Liver (tissue), 8 donors: ENCODE measurements at regions not wholly inside any gene's neighbourhood (a gene's known extent, or its start where the extent isn't known, plus 50 kb on each side); places are given as distances from the start of the nearest gene placed in this dataset.

Experiments used
- DNase-seq: peaks from one replicate; pipeline ENCODE4 v3.0.0-alpha.2; 2017; ENCODE audit warnings: low spot score
- H3K27ac ChIP-seq, 2 donors: one replicate each; pipeline ENCODE4 v1.7.0; 2013; ENCODE audit warnings: inconsistent platforms in 2 of 2, low read length in 2 of 2, control low read depth in 1 of 2, low read depth in 1 of 2, mild to moderate bottlenecking in 1 of 2
- H3K27me3 ChIP-seq, 4 donors: one replicate each; pipeline versions ENCODE4 v1.6.1 to v1.7.0; 2013; ENCODE audit warnings: low read length in 3 of 4, inconsistent platforms in 1 of 4, mild to moderate bottlenecking in 1 of 4, moderate library complexity in 1 of 4; ENCODE audit not compliant: control insufficient read depth in 4 of 4, insufficient read depth in 4 of 4
- H3K36me3 ChIP-seq, 4 donors: one replicate each; pipeline versions ENCODE4 v1.6.1 to v1.7.0; 2013; ENCODE audit warnings: low read length in 3 of 4, mild to moderate bottlenecking in 3 of 4, low read depth in 1 of 4, moderate library complexity in 1 of 4; ENCODE audit not compliant: control insufficient read depth in 4 of 4, insufficient read depth in 3 of 4
- H3K4me1 ChIP-seq, 4 donors: one replicate each; pipeline versions ENCODE4 v1.6.1 to v1.7.0; 2013; ENCODE audit warnings: low read length in 3 of 4, mild to moderate bottlenecking in 3 of 4, moderate library complexity in 1 of 4; ENCODE audit not compliant: control insufficient read depth in 4 of 4, insufficient read depth in 4 of 4
- H3K4me3 ChIP-seq, 3 donors: one replicate each; pipeline versions ENCODE4 v1.6.1 to v1.7.0; 2013; ENCODE audit warnings: low read length in 3 of 3, control low read depth in 1 of 3, low read depth in 1 of 3, mild to moderate bottlenecking in 1 of 3
- H3K9ac ChIP-seq, 2 donors: one replicate each; pipeline ENCODE4 v1.7.0; 2013; ENCODE audit warnings: low read length in 2 of 2, mild to moderate bottlenecking in 2 of 2, moderate library complexity in 2 of 2, control low read depth in 1 of 2, low read depth in 1 of 2
- H3K9me3 ChIP-seq, 4 donors: one replicate each; pipeline versions ENCODE4 v1.6.1 to v1.7.0; 2013; ENCODE audit warnings: low read length in 3 of 4; ENCODE audit not compliant: control insufficient read depth in 4 of 4
- EGR1 ChIP-seq, 2 donors: IDR thresholded peaks; 2 replicates each; pipeline ENCODE4 v1.6.1; 2016 to 2018; ENCODE audit warnings: antibody characterized with exemption in 2 of 2, low read depth in 2 of 2
- FOXA1 ChIP-seq: IDR thresholded peaks from 2 replicates; pipeline ENCODE4 v1.6.1; 2016; ENCODE audit warnings: antibody characterized with exemption
- FOXA2 ChIP-seq: IDR thresholded peaks from 2 replicates; pipeline ENCODE4 v1.6.1; 2016; ENCODE audit warnings: antibody characterized with exemption
- GABPA ChIP-seq, 2 donors: IDR thresholded peaks in 1 of 2; conservative IDR thresholded peaks in 1 of 2; 2 replicates each; pipeline ENCODE4 v1.6.1; 2016; ENCODE audit warnings: antibody characterized with exemption in 2 of 2, mild to moderate bottlenecking in 1 of 2, moderate library complexity in 1 of 2
- HNF4A ChIP-seq, 2 donors: conservative IDR thresholded peaks; 2 replicates each; pipeline ENCODE4 v1.6.1; 2016; ENCODE audit warnings: antibody characterized with exemption in 2 of 2, mild to moderate bottlenecking in 2 of 2
- HNF4G ChIP-seq: IDR thresholded peaks from 2 replicates; pipeline ENCODE4 v1.6.1; 2016; ENCODE audit warnings: antibody characterized with exemption
- JUND ChIP-seq, 2 donors: IDR thresholded peaks; 2 replicates each; pipeline ENCODE4 v1.6.1; 2016; ENCODE audit warnings: antibody characterized with exemption in 2 of 2
- NR2F2 ChIP-seq: IDR thresholded peaks from 2 replicates; pipeline ENCODE4 v1.6.1; 2016; ENCODE audit warnings: antibody characterized with exemption
- RAD21 ChIP-seq, 2 donors: IDR thresholded peaks; 2 replicates each; pipeline ENCODE4 v1.6.1; 2016; ENCODE audit warnings: antibody characterized with exemption in 2 of 2, mild to moderate bottlenecking in 2 of 2
- RXRA ChIP-seq, 2 donors: IDR thresholded peaks; 2 replicates each; pipeline ENCODE4 v1.6.1; 2017 to 2018; ENCODE audit warnings: antibody characterized with exemption in 2 of 2, mild to moderate bottlenecking in 1 of 2
- SP1 ChIP-seq: IDR thresholded peaks from 2 replicates; pipeline ENCODE4 v1.6.1; 2018; ENCODE audit warnings: antibody characterized with exemption, mild to moderate bottlenecking
- TAF1 ChIP-seq: conservative IDR thresholded peaks from 2 replicates; pipeline ENCODE4 v1.6.1; 2016; ENCODE audit warnings: antibody characterized with exemption, mild to moderate bottlenecking
- YY1 ChIP-seq: IDR thresholded peaks from 2 replicates; pipeline ENCODE4 v1.6.1; 2016; ENCODE audit warnings: antibody characterized with exemption, mild to moderate bottlenecking
- WGBS: extraction: QIAGEN DNeasy Blood & Tissue Kit; methylation state at CpG from one replicate; pipeline ENCODE4 v1.1.7; 2013; 5-methylcytosine and 5-hydroxymethylcytosine counted together
- TF ChIP-seq, protein P1 (sequence below): fragments of 150-350 bp; IDR thresholded peaks from 2 replicates; pipeline ENCODE4 v1.5.1; 2017; ENCODE audit warnings: improper control_type of control experiment, low read depth, low read length; ENCODE audit not compliant: missing input control
- TF ChIP-seq, protein P2 (sequence below): IDR thresholded peaks from 2 replicates; pipeline ENCODE4 v1.6.1; 2016; ENCODE audit warnings: antibody characterized with exemption, mild to moderate bottlenecking
- TF ChIP-seq, protein P3 (sequence below): IDR thresholded peaks from 2 replicates; pipeline ENCODE4 v1.6.1; 2016; ENCODE audit warnings: antibody characterized with exemption
- TF ChIP-seq, protein P4 (sequence below): IDR thresholded peaks from 2 replicates; pipeline ENCODE4 v1.6.1; 2016; ENCODE audit warnings: antibody characterized with exemption
- TF ChIP-seq, protein P5 (sequence below): IDR thresholded peaks from 2 replicates; pipeline ENCODE4 v1.6.1; 2016; ENCODE audit warnings: antibody characterized with exemption
- donor health status: healthy.
- donor health status: healthy.
- donor health status: healthy.
- donor health status: healthy.
- donor health status: healthy.

DNA sequence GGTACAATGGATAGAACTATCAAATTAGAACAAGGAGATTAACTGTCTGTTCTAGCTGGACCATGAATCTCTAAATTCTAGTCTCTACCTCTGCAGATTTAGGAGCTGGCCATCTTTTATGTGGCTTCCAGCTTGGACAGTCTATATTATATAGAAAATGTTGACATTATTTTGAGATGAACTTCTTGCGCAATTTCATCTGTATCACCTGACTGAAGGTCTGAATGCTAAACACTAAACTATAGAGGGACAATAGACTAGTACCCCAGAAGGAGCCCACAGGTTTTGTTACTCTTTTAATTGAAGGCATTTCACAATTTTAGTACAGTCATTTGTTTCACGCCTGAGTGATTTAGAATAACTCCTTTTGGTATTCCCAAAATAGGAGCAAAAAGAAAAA is 222.4 kb upstream of the ANKRD30A start:
- no peak for DNase-seq
- 89% methylated on average over 2 of the region's 2 CpGs for WGBS
- no peak overlapping the region for H3K4me3 ChIP-seq
- no peaks in the 10 kb centered on the region for H3K9me3 ChIP-seq
- no peak overlapping the region for H3K27ac ChIP-seq
- H3K9ac ChIP-seq = no peak overlapping the region
- TF ChIP-seq HNF4G (no peak), RXRA (IDR thresholded peaks at IDR 0.05) (no peak), GABPA (IDR thresholded peaks at IDR 0.05 in 1 of 2, conservative IDR thresholded peaks at IDR 0.05 in 1 of 2) (no peak), TAF1 (no peak), FOXA1 (no peak), HNF4A (conservative IDR thresholded peaks at IDR 0.05) (no peak), NR2F2 (no peak), EGR1 (IDR thresholded peaks at IDR 0.05; ENCODE audit: low read depth in 2 of 2) (no peak), JUND (IDR thresholded peaks at IDR 0.05) (no peak), RAD21 (IDR thresholded peaks at IDR 0.05) (no peak), YY1 (no peak), FOXA2 (no peak)
- TF ChIP-seq, protein P1, sequence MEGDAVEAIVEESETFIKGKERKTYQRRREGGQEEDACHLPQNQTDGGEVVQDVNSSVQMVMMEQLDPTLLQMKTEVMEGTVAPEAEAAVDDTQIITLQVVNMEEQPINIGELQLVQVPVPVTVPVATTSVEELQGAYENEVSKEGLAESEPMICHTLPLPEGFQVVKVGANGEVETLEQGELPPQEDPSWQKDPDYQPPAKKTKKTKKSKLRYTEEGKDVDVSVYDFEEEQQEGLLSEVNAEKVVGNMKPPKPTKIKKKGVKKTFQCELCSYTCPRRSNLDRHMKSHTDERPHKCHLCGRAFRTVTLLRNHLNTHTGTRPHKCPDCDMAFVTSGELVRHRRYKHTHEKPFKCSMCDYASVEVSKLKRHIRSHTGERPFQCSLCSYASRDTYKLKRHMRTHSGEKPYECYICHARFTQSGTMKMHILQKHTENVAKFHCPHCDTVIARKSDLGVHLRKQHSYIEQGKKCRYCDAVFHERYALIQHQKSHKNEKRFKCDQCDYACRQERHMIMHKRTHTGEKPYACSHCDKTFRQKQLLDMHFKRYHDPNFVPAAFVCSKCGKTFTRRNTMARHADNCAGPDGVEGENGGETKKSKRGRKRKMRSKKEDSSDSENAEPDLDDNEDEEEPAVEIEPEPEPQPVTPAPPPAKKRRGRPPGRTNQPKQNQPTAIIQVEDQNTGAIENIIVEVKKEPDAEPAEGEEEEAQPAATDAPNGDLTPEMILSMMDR = no peak
- TF ChIP-seq, protein P2, sequence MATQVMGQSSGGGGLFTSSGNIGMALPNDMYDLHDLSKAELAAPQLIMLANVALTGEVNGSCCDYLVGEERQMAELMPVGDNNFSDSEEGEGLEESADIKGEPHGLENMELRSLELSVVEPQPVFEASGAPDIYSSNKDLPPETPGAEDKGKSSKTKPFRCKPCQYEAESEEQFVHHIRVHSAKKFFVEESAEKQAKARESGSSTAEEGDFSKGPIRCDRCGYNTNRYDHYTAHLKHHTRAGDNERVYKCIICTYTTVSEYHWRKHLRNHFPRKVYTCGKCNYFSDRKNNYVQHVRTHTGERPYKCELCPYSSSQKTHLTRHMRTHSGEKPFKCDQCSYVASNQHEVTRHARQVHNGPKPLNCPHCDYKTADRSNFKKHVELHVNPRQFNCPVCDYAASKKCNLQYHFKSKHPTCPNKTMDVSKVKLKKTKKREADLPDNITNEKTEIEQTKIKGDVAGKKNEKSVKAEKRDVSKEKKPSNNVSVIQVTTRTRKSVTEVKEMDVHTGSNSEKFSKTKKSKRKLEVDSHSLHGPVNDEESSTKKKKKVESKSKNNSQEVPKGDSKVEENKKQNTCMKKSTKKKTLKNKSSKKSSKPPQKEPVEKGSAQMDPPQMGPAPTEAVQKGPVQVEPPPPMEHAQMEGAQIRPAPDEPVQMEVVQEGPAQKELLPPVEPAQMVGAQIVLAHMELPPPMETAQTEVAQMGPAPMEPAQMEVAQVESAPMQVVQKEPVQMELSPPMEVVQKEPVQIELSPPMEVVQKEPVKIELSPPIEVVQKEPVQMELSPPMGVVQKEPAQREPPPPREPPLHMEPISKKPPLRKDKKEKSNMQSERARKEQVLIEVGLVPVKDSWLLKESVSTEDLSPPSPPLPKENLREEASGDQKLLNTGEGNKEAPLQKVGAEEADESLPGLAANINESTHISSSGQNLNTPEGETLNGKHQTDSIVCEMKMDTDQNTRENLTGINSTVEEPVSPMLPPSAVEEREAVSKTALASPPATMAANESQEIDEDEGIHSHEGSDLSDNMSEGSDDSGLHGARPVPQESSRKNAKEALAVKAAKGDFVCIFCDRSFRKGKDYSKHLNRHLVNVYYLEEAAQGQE = no peak
- TF ChIP-seq, protein P3, sequence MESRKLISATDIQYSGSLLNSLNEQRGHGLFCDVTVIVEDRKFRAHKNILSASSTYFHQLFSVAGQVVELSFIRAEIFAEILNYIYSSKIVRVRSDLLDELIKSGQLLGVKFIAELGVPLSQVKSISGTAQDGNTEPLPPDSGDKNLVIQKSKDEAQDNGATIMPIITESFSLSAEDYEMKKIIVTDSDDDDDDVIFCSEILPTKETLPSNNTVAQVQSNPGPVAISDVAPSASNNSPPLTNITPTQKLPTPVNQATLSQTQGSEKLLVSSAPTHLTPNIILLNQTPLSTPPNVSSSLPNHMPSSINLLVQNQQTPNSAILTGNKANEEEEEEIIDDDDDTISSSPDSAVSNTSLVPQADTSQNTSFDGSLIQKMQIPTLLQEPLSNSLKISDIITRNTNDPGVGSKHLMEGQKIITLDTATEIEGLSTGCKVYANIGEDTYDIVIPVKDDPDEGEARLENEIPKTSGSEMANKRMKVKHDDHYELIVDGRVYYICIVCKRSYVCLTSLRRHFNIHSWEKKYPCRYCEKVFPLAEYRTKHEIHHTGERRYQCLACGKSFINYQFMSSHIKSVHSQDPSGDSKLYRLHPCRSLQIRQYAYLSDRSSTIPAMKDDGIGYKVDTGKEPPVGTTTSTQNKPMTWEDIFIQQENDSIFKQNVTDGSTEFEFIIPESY = no peak
- TF ChIP-seq, protein P4, sequence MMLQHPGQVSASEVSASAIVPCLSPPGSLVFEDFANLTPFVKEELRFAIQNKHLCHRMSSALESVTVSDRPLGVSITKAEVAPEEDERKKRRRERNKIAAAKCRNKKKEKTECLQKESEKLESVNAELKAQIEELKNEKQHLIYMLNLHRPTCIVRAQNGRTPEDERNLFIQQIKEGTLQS = no peak
- TF ChIP-seq, protein P5, sequence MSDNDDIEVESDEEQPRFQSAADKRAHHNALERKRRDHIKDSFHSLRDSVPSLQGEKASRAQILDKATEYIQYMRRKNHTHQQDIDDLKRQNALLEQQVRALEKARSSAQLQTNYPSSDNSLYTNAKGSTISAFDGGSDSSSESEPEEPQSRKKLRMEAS = no peak
- no peaks in the 10 kb centered on the region for H3K4me1 ChIP-seq
- H3K27me3 ChIP-seq = peaks cover 0 to 2% (median 0%) of the 10 kb centered on the region in 4 donors
- no peaks in the 10 kb centered on the region for H3K36me3 ChIP-seq

DNA sequence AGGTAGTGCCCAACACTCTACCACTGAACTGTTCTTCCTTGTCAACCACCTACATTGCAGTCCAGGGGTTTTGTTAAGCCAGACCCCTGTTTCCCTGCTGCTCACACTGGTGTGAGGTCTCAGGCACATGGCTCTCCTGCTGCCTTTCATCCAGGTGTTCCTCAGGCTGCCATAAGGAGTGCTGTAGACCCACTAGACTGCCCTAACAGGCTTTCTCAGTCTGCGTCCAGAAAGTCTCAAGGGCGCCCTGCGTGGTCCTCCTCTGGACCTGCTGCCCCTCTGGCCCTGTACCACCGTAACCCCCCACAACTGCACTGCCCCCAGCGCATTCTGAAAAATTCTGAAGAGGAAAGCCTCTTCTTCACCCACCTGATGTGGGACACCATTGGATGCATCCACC is 225.7 kb upstream of the ANKRD30A start:
- H3K27me3 ChIP-seq = peaks cover 0 to 2% (median 0%) of the 10 kb centered on the region in 4 donors
- H3K36me3 ChIP-seq = no peaks in the 10 kb centered on the region
- DNase-seq = no peak
- H3K4me3 ChIP-seq = no peak overlapping the region
- TF ChIP-seq SP1 (no peak), YY1 (no peak), GABPA (IDR thresholded peaks at IDR 0.05 in 1 of 2, conservative IDR thresholded peaks at IDR 0.05 in 1 of 2) (no peak), HNF4A (conservative IDR thresholded peaks at IDR 0.05) (no peak), TAF1 (no peak)
- TF ChIP-seq, protein P2 = no peak
- TF ChIP-seq, protein P4 = no peak
- no peaks in the 10 kb centered on the region for H3K9me3 ChIP-seq
- no peak overlapping the region for H3K9ac ChIP-seq
- WGBS = 85% methylated on average over 5 of the region's 5 CpGs
- no peaks in the 10 kb centered on the region for H3K4me1 ChIP-seq
- H3K27ac ChIP-seq = no peak overlapping the region
